G401.6 (cell line): ENCODE measurements at regions not wholly inside any gene's neighbourhood (a gene's known extent, or its start where the extent isn't known, plus 50 kb on each side); places are given as distances from the start of the nearest gene placed in this dataset.

Experiments
- FAIRE-seq: peaks from 2 replicates; lab custom pipeline; 2012; peaks lifted over from hg19 to GRCh38; lab: Jason Lieb, UNC

GRCh38 chr1:47574451-47575165, 136.8 kb downstream of the FOXD2 start:
- no peak for FAIRE-seq

- FAIRE-seq: no peak
Observed at GRCh38 chr1:47575855-47576757, 138.3 kb downstream of the FOXD2 start.

GRCh38 chr1:47576758-47577115, 138.9 kb downstream of the FOXD2 start:
- FAIRE-seq: no peak

- no peak for FAIRE-seq
Observed at GRCh38 chr1:47577303-47578025, 139.6 kb downstream of the FOXD2 start.

- no peak for FAIRE-seq
Observed at GRCh38 chr1:47578026-47578720, 140.3 kb downstream of the FOXD2 start.

- FAIRE-seq: no peak
Observed at GRCh38 chr1:47578721-47579419, 141.0 kb downstream of the FOXD2 start.

GRCh38 chr1:47579809-47580208, 142.0 kb downstream of the FOXD2 start:
- FAIRE-seq: no peak

- FAIRE-seq: no peak
Observed at GRCh38 chr1:47580451-47580995, 142.7 kb downstream of the FOXD2 start.

GRCh38 chr1:47582891-47583608, 145.2 kb downstream of the FOXD2 start:
- no peak for FAIRE-seq

- FAIRE-seq: no peak
Observed at GRCh38 chr1:47584249-47584648, 146.4 kb downstream of the FOXD2 start.

GRCh38 chr1:47585141-47585902, 147.5 kb downstream of the FOXD2 start:
- FAIRE-seq: no peak

- no peak for FAIRE-seq
Observed at GRCh38 chr1:47587891-47588582, 150.2 kb downstream of the FOXD2 start.

GRCh38 chr1:47590523-47591225, 152.8 kb downstream of the FOXD2 start:
- FAIRE-seq: no peak

GRCh38 chr1:47591801-47592200, 154.0 kb downstream of the FOXD2 start:
- FAIRE-seq: no peak

- FAIRE-seq: no peak
Observed at GRCh38 chr1:47592296-47593012, 154.6 kb downstream of the FOXD2 start.

GRCh38 chr1:47593013-47593568, 155.2 kb downstream of the FOXD2 start:
- FAIRE-seq: no peak

GRCh38 chr1:47593598-47594285, 155.9 kb downstream of the FOXD2 start:
- FAIRE-seq: no peak
